SK-N-SH (cell line): ENCODE measurements at regions not wholly inside any gene's neighbourhood (a gene's known extent, or its start where the extent isn't known, plus 50 kb on each side); places are given as distances from the start of the nearest gene placed in this dataset.

Experiments used
- CTCF ChIA-PET: fragments of 300-600, 350-600 bp; formaldehyde crosslinking; extraction: SDS; loops from one replicate; lab custom pipeline; 2021; lab: Yijun Ruan, JAX
- POLR2A ChIA-PET: fragments of 350-600 bp; sonication (Branson Sonifier 250); formaldehyde crosslinking; extraction: SDS; loops from one replicate; lab custom pipeline; 2020; ENCODE audit warnings: antibody characterized with exemption, inconsistent platforms; lab: Yijun Ruan, JAX
- DNase-seq: peaks from one replicate; pipeline ENCODE4 v3.0.0; 2012
- H2AFZ ChIP-seq: fragments of 200-600 bp; sonication (generic); 2 replicates; pipeline ENCODE4 v1.8.1; 2016; ENCODE audit warnings: antibody characterized with exemption, mild to moderate bottlenecking, low read depth
- H3F3A ChIP-seq: fragments of 200-600 bp; sonication (generic); replicated peaks from 2 replicates; pipeline ENCODE3; 2016; ENCODE audit warnings: antibody characterized with exemption, mild to moderate bottlenecking; ENCODE audit not compliant: insufficient read depth
- H3K27ac ChIP-seq, 2 experiments: fragments of 200-500 bp in 1 of 2; fragments of 200-600 bp in 1 of 2; sonication (Bioruptor generic) in 1 of 2; sonication (generic), shearing (Covaris generic) in 1 of 2; 2 replicates each; pipeline versions ENCODE4 v1.5.1 to v1.6.1; 2014 to 2016; ENCODE audit warnings: low read depth in 2 of 2, inconsistent platforms in 1 of 2, low read length in 1 of 2, mild to moderate bottlenecking in 1 of 2, mixed read lengths in 1 of 2
- H3K27me3 ChIP-seq: fragments of 200-600 bp; sonication (generic), shearing (Covaris generic); 2 replicates; pipeline ENCODE4 v1.6.1; 2016; ENCODE audit warnings: mixed run types; ENCODE audit not compliant: insufficient read depth
- H3K36me3 ChIP-seq, 2 experiments: fragments of 200-500 bp in 1 of 2; fragments of 200-600 bp in 1 of 2; sonication (Bioruptor generic) in 1 of 2; sonication (generic) in 1 of 2; replicated peaks in 1 of 2; 2 replicates each; pipeline versions ENCODE3 to v1.5.1; 2014 to 2016; ENCODE audit warnings: low read length in 1 of 2, mild to moderate bottlenecking in 1 of 2; ENCODE audit not compliant: insufficient read depth in 2 of 2, control insufficient read depth in 1 of 2
- H3K4me1 ChIP-seq, 2 experiments: fragments of 200-500 bp in 1 of 2; fragments of 200-600 bp in 1 of 2; sonication (Bioruptor generic) in 1 of 2; sonication (generic), shearing (Covaris generic) in 1 of 2; 2 replicates each; pipeline versions ENCODE4 v1.5.1 to v1.6.1; 2014 to 2016; ENCODE audit warnings: low read depth in 1 of 2, low read length in 1 of 2, mixed run types in 1 of 2; ENCODE audit not compliant: insufficient read depth in 2 of 2, control insufficient read depth in 1 of 2
- H3K4me2 ChIP-seq: fragments of 200-600 bp; sonication (generic), shearing (Covaris generic); 2 replicates; pipeline ENCODE4 v1.6.1; 2017; ENCODE audit warnings: mixed run types
- H3K4me3 ChIP-seq, 2 experiments: fragments of 200-500 bp in 1 of 2; fragments of 200-600 bp in 1 of 2; sonication (Bioruptor generic) in 1 of 2; sonication (generic), shearing (Covaris generic) in 1 of 2; 2 replicates each; pipeline versions ENCODE4 v1.5.1 to v1.8.1; 2014 to 2016; ENCODE audit warnings: low read depth in 2 of 2, inconsistent platforms in 1 of 2, low read length in 1 of 2, mild to moderate bottlenecking in 1 of 2, mixed read lengths in 1 of 2, moderate library complexity in 1 of 2
- H3K79me2 ChIP-seq: fragments of 200-600 bp; sonication (generic); 2 replicates; pipeline ENCODE4 v1.8.1; 2017; ENCODE audit warnings: mild to moderate bottlenecking; ENCODE audit not compliant: insufficient read depth
- H3K9ac ChIP-seq: fragments of 200-600 bp; sonication (generic); 2 replicates; pipeline ENCODE4 v1.6.1; 2017; ENCODE audit warnings: mixed run types
- H3K9me2 ChIP-seq: fragments of 200-600 bp; sonication (generic); 2 replicates; pipeline ENCODE4 v1.6.1; 2017; ENCODE audit warnings: mixed run types
- H3K9me3 ChIP-seq: fragments of 200-600 bp; sonication (generic); 2 replicates; pipeline ENCODE4 v1.6.1; 2017; ENCODE audit warnings: mixed run types, mild to moderate bottlenecking, moderate library complexity
- H4K20me1 ChIP-seq: fragments of 200-600 bp; sonication (generic); 2 replicates; pipeline ENCODE4 v1.6.1; 2017; ENCODE audit warnings: mild to moderate bottlenecking, mixed run types; ENCODE audit not compliant: insufficient read depth
- CHD2 ChIP-seq: fragments of 150-350 bp; IDR thresholded peaks from 2 replicates; pipeline ENCODE4 v1.6.1; 2018; ENCODE audit warnings: low read length; ENCODE audit not compliant: partially characterized antibody
- FOSL2 ChIP-seq: IDR thresholded peaks from 2 replicates; pipeline ENCODE4 v1.4.0; 2012; ENCODE audit warnings: low read depth, mild to moderate bottlenecking, moderate library complexity, borderline replicate concordance
- FOXJ3 ChIP-seq: sonication (generic); formaldehyde crosslinking; IDR thresholded peaks from 2 replicates; pipeline ENCODE4 v1.5.1; 2020; ENCODE audit warnings: mild to moderate bottlenecking, missing genetic modification reagents
- FOXM1 ChIP-seq: IDR thresholded peaks from 2 replicates; pipeline ENCODE4 v1.4.0; 2012; ENCODE audit warnings: low read depth, mild to moderate bottlenecking
- GABPA ChIP-seq: IDR thresholded peaks from 2 replicates; pipeline ENCODE4 v1.4.0; 2012; ENCODE audit warnings: low read depth, mild to moderate bottlenecking
- IRF3 ChIP-seq: fragments of 150-350 bp; IDR thresholded peaks from 2 replicates; pipeline ENCODE4 v1.6.1; 2016; ENCODE audit warnings: mild to moderate bottlenecking, low read depth, low read length
- JUND ChIP-seq: IDR thresholded peaks from 2 replicates; pipeline ENCODE4 v1.4.0; 2012
- MAX ChIP-seq: IDR thresholded peaks from 2 replicates; pipeline ENCODE4 v1.4.0; 2012; ENCODE audit warnings: low read depth
- NFIC ChIP-seq: IDR thresholded peaks from 2 replicates; pipeline ENCODE4 v1.4.0; 2012; ENCODE audit warnings: borderline replicate concordance
- TAF1 ChIP-seq: IDR thresholded peaks from 2 replicates; pipeline ENCODE4 v1.6.1; 2012; ENCODE audit warnings: low read depth, mild to moderate bottlenecking, low read length, moderate library complexity, borderline replicate concordance
- TEAD4 ChIP-seq: IDR thresholded peaks from 2 replicates; pipeline ENCODE4 v1.4.0; 2012; ENCODE audit warnings: mild to moderate bottlenecking, borderline replicate concordance; ENCODE audit not compliant: insufficient read depth
- YY1 ChIP-seq: IDR thresholded peaks from 2 replicates; pipeline ENCODE4 v1.4.0; 2012; ENCODE audit warnings: low read depth, mild to moderate bottlenecking
- WGBS: methylation state at CpG from one replicate; pipeline ENCODE4 v1.1.6; 2017; ENCODE audit warnings: low lambda C conversion rate; 5-methylcytosine and 5-hydroxymethylcytosine counted together
- TF ChIP-seq, protein P1 (sequence below): IDR thresholded peaks from 2 replicates; pipeline ENCODE4; 2012
- TF ChIP-seq, protein P2 (sequence below): IDR thresholded peaks from 2 replicates; pipeline ENCODE4 v1.4.0; 2012; ENCODE audit warnings: low read depth, borderline replicate concordance

- Histone ChIP-seq H4K20me1 (no peaks in the 10 kb centered on the region), H3F3A (no peaks in the 10 kb centered on the region), H3K9me2 (no peaks in the 10 kb centered on the region), H3K4me1 (no peaks in the 10 kb centered on the region), H3K9me3 (no peaks in the 10 kb centered on the region), H3K4me3 (no peak overlapping the region)
- CTCF ChIA-PET: no interaction called here
- POLR2A ChIA-PET: no interaction called here
- TF ChIP-seq JUND (no peak), FOXM1 (no peak)
- TF ChIP-seq, protein P1, sequence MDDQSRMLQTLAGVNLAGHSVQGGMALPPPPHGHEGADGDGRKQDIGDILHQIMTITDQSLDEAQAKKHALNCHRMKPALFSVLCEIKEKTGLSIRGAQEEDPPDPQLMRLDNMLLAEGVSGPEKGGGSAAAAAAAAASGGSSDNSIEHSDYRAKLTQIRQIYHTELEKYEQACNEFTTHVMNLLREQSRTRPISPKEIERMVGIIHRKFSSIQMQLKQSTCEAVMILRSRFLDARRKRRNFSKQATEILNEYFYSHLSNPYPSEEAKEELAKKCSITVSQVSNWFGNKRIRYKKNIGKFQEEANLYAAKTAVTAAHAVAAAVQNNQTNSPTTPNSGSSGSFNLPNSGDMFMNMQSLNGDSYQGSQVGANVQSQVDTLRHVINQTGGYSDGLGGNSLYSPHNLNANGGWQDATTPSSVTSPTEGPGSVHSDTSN: no peak
- TF ChIP-seq, all 33 proteins: peak for 0
- Histone ChIP-seq H3K27ac (no peak overlapping the region), H2AFZ (no peak overlapping the region), H3K27me3 (no peaks in the 10 kb centered on the region), H3K4me2 (no peak overlapping the region), H3K36me3 (no peaks in the 10 kb centered on the region), H3K79me2 (no peaks in the 10 kb centered on the region), H3K9ac (no peak overlapping the region)
- 32% methylated on average over 3 of the region's 3 CpGs for WGBS
- DNase-seq: no peak
Measured at GRCh38 chr7:46513447-46513848, 592.4 kb upstream of the IGFBP3 start.

DNA sequence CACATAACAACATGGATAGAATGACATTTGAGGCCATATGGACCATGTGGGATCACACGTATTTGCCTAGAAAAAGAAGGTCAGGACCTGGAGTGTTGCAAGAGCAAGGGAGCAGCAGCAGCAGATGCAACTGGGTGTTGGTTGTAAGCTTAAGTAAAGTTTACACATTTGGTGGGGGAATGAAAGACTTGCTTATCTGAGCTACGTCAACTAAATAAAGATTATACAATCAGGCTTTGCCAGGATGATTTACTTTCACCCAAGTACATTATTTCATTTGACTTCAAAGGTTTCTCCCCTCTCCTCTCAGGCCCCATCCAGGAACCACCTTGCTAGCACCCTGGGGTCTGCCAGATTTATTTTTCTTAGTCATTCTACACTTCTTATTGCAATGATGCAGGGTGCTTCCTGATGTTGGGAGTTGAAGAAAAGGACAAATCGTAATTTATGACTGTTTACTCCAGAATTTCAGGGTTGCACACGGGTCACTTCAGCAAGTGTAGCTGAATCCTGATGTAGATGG is 591.9 kb upstream of the IGFBP3 start:
- no peaks in the 10 kb centered on the region for H3F3A ChIP-seq
- no peak overlapping the region for H2AFZ ChIP-seq
- H4K20me1 ChIP-seq: no peaks in the 10 kb centered on the region
- no peaks in the 10 kb centered on the region for H3K36me3 ChIP-seq
- H3K4me1 ChIP-seq: no peaks in the 10 kb centered on the region
- H3K27me3 ChIP-seq: no peaks in the 10 kb centered on the region
- no peak overlapping the region for H3K27ac ChIP-seq
- H3K9me3 ChIP-seq: no peaks in the 10 kb centered on the region
- H3K9me2 ChIP-seq: no peaks in the 10 kb centered on the region
- TF ChIP-seq, protein P2, sequence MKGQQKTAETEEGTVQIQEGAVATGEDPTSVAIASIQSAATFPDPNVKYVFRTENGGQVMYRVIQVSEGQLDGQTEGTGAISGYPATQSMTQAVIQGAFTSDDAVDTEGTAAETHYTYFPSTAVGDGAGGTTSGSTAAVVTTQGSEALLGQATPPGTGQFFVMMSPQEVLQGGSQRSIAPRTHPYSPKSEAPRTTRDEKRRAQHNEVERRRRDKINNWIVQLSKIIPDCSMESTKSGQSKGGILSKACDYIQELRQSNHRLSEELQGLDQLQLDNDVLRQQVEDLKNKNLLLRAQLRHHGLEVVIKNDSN: no peak
- no peak for TF ChIP-seq YY1
- no peak for TF ChIP-seq TEAD4
- no peak for TF ChIP-seq TAF1
- TF ChIP-seq MAX: no peak
- TF ChIP-seq CHD2: no peak
- no peak for TF ChIP-seq IRF3
- TF ChIP-seq NFIC: no peak
- no peak for TF ChIP-seq FOXM1
- TF ChIP-seq FOXJ3 (CRISPR knock-in tag): no peak
- TF ChIP-seq FOSL2: no peak
- no peak for TF ChIP-seq GABPA
- H3K79me2 ChIP-seq: no peaks in the 10 kb centered on the region
- POLR2A ChIA-PET: no interaction called here
- WGBS: 39% methylated on average over 4 of the region's 4 CpGs
- CTCF ChIA-PET: no interaction called here
- H3K4me2 ChIP-seq: no peak overlapping the region
- no peak for DNase-seq
- no peak overlapping the region for H3K9ac ChIP-seq
- no peak overlapping the region for H3K4me3 ChIP-seq
